Parathyroid adenoma (tissue), 2 donors: ENCODE measurements at regions not wholly inside any gene's neighbourhood (a gene's known extent, or its start where the extent isn't known, plus 50 kb on each side); places are given as distances from the start of the nearest gene placed in this dataset.

Experiments
- H2AFZ ChIP-seq: fragments of 300-600 bp; sonication (generic); one replicate; pipeline ENCODE4 v1.7.0; 2017; ENCODE audit warnings: antibody characterized with exemption, mild to moderate bottlenecking
- H3K27ac ChIP-seq: fragments of 300-600 bp; sonication (generic); one replicate; pipeline ENCODE4 v1.7.0; 2017
- H3K27me3 ChIP-seq: fragments of 300-600 bp; sonication (generic); one replicate; pipeline ENCODE4 v1.7.0; 2017; ENCODE audit warnings: low read length; ENCODE audit not compliant: control insufficient read depth, insufficient read depth
- H3K36me3 ChIP-seq: fragments of 300-600 bp; sonication (generic); one replicate; pipeline ENCODE4 v1.7.0; 2017; ENCODE audit warnings: low read length; ENCODE audit not compliant: control insufficient read depth, insufficient read depth
- H3K4me1 ChIP-seq: fragments of 300-600 bp; sonication (generic); one replicate; pipeline ENCODE4 v1.7.0; 2017; ENCODE audit warnings: control low read depth
- H3K4me2 ChIP-seq: fragments of 300-600 bp; sonication (generic); one replicate; pipeline ENCODE4 v1.7.0; 2017; ENCODE audit warnings: low read length
- H3K4me3 ChIP-seq: fragments of 300-600 bp; sonication (generic); one replicate; pipeline ENCODE4 v1.7.0; 2017; ENCODE audit warnings: low read depth, low read length
- H3K79me2 ChIP-seq: fragments of 300-600 bp; sonication (generic); one replicate; pipeline ENCODE4 v1.7.0; 2017; ENCODE audit warnings: control low read depth
- H3K9ac ChIP-seq: fragments of 300-600 bp; sonication (generic); one replicate; pipeline ENCODE4 v1.7.0; 2017; ENCODE audit warnings: mild to moderate bottlenecking
- H3K9me3 ChIP-seq: fragments of 300-600 bp; sonication (generic); one replicate; pipeline ENCODE4 v1.7.0; 2017; ENCODE audit warnings: low read length; ENCODE audit not compliant: control insufficient read depth
- TF ChIP-seq, protein P1 (sequence below): fragments of 300-600 bp; sonication (generic); IDR thresholded peaks from one replicate; pipeline ENCODE4 v1.7.0; 2017; ENCODE audit warnings: antibody characterized with exemption, mild to moderate bottlenecking
- donor health status: primary hyperparathyroidism.

DNA sequence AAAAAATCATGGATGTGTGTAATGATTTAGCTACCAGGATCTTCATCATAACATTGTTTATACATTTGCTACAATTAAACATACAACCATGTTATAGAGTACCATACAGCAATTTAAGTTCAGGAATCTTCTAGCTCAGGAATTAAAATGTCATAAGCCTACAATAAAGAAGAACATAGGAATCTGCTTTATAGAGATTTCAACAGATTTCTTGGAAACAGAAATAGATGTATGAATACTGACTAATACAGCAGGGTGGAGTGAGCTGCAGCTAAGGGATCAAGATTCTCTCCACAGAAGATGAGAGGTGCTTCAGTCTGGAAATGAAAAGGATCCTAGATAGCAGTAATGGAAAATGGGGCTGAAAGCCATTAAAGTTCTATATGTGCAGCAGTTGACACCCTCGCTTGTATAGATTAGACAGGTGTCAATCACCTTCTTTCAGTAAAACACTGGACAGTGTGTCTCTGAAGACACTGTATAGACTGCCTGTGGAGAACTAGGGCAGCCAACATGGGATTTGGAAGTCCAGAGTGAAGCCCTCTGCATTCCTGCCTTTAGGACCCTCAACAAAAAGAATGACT lies 73.9 kb downstream of the DNTTIP2 start:
- TF ChIP-seq, protein P1, sequence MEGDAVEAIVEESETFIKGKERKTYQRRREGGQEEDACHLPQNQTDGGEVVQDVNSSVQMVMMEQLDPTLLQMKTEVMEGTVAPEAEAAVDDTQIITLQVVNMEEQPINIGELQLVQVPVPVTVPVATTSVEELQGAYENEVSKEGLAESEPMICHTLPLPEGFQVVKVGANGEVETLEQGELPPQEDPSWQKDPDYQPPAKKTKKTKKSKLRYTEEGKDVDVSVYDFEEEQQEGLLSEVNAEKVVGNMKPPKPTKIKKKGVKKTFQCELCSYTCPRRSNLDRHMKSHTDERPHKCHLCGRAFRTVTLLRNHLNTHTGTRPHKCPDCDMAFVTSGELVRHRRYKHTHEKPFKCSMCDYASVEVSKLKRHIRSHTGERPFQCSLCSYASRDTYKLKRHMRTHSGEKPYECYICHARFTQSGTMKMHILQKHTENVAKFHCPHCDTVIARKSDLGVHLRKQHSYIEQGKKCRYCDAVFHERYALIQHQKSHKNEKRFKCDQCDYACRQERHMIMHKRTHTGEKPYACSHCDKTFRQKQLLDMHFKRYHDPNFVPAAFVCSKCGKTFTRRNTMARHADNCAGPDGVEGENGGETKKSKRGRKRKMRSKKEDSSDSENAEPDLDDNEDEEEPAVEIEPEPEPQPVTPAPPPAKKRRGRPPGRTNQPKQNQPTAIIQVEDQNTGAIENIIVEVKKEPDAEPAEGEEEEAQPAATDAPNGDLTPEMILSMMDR = no peak
- no peaks in the 10 kb centered on the region for H3K79me2 ChIP-seq
- no peaks in the 10 kb centered on the region for H3K4me1 ChIP-seq
- no peak overlapping the region for H2AFZ ChIP-seq
- no peak overlapping the region for H3K9ac ChIP-seq
- no peaks in the 10 kb centered on the region for H3K36me3 ChIP-seq
- H3K9me3 ChIP-seq = no peaks in the 10 kb centered on the region
- H3K27ac ChIP-seq = no peak overlapping the region
- H3K4me3 ChIP-seq = no peak overlapping the region
- H3K27me3 ChIP-seq = no peaks in the 10 kb centered on the region
- no peak overlapping the region for H3K4me2 ChIP-seq

DNA sequence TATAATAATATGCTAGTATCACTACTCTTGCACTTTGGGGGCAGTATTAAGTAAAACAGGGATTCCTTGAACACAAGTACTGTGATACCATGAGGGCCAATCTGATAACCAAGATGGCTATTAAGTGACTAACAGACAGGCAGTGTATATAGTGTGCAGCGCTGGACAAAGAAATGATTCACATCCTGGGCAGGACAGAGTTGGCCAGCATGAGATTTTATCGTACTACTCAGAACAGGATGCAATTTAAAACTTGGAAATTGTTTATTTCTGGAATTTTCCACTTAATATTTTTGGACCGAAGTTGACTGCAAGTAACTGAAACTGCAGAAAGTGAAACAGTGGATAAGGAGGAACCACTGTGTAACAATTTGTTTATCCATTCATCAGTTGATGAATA lies 74.6 kb downstream of the DNTTIP2 start:
- Histone ChIP-seq H3K27ac (no peak overlapping the region), H3K9me3 (no peaks in the 10 kb centered on the region), H3K79me2 (no peaks in the 10 kb centered on the region), H3K9ac (no peak overlapping the region), H3K27me3 (no peaks in the 10 kb centered on the region), H3K36me3 (no peaks in the 10 kb centered on the region), H2AFZ (no peak overlapping the region), H3K4me2 (no peak overlapping the region), H3K4me1 (no peaks in the 10 kb centered on the region), H3K4me3 (no peak overlapping the region)
- TF ChIP-seq, protein P1 = no peak

DNA sequence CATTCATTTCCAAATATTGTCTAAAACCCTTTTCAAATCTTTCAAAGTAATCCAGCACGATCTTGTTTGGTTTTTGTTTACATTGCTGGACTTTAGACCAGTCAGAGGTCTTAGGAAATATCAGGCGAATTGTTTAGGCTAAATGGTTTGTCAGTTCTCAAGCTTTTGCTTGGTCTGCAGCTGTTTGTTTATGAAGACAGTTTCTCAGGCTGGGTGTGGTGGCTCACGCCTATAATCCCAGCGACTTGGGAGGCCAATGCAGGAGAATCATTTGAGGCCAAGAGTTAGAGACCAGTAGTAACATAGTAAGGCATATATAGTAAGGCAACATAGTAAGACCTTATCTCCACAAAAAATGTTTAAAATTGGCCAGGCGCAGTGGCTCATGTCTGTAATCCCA lies 77.5 kb downstream of the DNTTIP2 start:
- Histone ChIP-seq H3K4me3 (no peak overlapping the region), H3K9ac (no peak overlapping the region), H3K27me3 (no peaks in the 10 kb centered on the region), H3K4me2 (no peak overlapping the region), H3K79me2 (no peaks in the 10 kb centered on the region), H3K4me1 (no peaks in the 10 kb centered on the region), H3K27ac (no peak overlapping the region), H3K9me3 (no peaks in the 10 kb centered on the region), H2AFZ (no peak overlapping the region), H3K36me3 (no peaks in the 10 kb centered on the region)
- TF ChIP-seq, protein P1 = no peak

DNA sequence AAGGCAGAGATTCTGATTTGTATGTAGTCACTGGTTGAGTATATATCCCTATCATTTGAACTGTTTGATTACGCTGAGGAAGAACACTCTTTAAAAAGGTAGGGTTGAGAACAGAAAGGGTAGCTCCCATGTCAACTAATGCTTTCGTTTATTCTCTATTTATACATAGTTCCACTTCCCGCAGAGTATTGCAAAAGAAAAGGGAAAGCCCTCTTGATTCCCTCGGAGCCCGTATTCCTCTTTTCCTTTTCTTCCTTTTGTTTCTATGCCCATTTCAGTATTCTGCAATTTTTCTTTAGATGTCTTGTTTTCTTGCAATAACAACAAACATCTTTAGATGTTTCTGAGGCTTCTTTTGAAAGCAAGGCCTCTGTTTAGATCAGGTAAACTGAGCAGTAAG lies 78.2 kb downstream of the DNTTIP2 start:
- H3K4me2 ChIP-seq = no peak overlapping the region
- H3K4me1 ChIP-seq = no peaks in the 10 kb centered on the region
- H2AFZ ChIP-seq = no peak overlapping the region
- TF ChIP-seq, protein P1 = no peak
- H3K9me3 ChIP-seq = no peaks in the 10 kb centered on the region
- H3K27ac ChIP-seq = no peak overlapping the region
- H3K79me2 ChIP-seq = no peaks in the 10 kb centered on the region
- H3K4me3 ChIP-seq = no peak overlapping the region
- no peaks in the 10 kb centered on the region for H3K27me3 ChIP-seq
- H3K36me3 ChIP-seq = no peaks in the 10 kb centered on the region
- H3K9ac ChIP-seq = no peak overlapping the region

DNA sequence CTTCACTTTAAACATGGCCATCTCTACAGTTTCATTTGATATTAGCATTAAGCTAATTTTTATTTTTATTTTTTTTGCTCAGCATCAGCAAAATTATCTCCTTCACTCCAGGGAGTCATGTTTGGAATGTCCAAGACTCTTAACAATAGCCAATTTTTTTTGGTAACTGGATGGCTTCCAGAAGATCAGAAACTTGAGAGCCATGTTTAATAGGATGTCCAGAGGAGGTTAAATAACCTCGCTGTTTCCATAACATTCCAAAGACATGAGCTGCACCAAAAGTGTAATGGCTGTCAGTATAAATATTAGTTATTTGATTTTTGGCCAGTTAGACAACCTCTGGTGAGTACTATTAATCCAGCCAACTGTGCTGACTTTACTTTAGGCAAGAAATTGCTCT lies 80.7 kb downstream of the DNTTIP2 start:
- no peaks in the 10 kb centered on the region for H3K36me3 ChIP-seq
- no peak overlapping the region for H3K27ac ChIP-seq
- H3K27me3 ChIP-seq = no peaks in the 10 kb centered on the region
- H3K4me3 ChIP-seq = no peak overlapping the region
- H3K4me2 ChIP-seq = no peak overlapping the region
- no peaks in the 10 kb centered on the region for H3K4me1 ChIP-seq
- no peaks in the 10 kb centered on the region for H3K79me2 ChIP-seq
- no peak overlapping the region for H2AFZ ChIP-seq
- no peak overlapping the region for H3K9ac ChIP-seq
- TF ChIP-seq, protein P1 = no peak
- H3K9me3 ChIP-seq = no peaks in the 10 kb centered on the region
